Spinal cord (tissue), 9 donors: ENCODE measurements at regions not wholly inside any gene's neighbourhood (a gene's known extent, or its start where the extent isn't known, plus 50 kb on each side); places are given as distances from the start of the nearest gene placed in this dataset.

Experiments used
- DNase-seq, 6 donors: peaks; one replicate each; pipeline versions ENCODE4 v3.0.0 to v3.0.0-alpha.2; 2013 to 2015; ENCODE audit warnings: low spot score in 6 of 6, low read depth in 4 of 6
- H3K27ac ChIP-seq: one replicate; pipeline ENCODE4 v1.5.1; 2013; ENCODE audit warnings: low read depth, low read length, control low read depth
- H3K27me3 ChIP-seq: one replicate; pipeline ENCODE4 v1.6.1; 2013; ENCODE audit warnings: low read length; ENCODE audit not compliant: control insufficient read depth, insufficient read depth
- H3K36me3 ChIP-seq: one replicate; pipeline ENCODE4 v1.6.1; 2013; ENCODE audit warnings: low read length; ENCODE audit not compliant: control insufficient read depth, insufficient read depth
- H3K4me1 ChIP-seq: one replicate; pipeline ENCODE4 v1.6.1; 2013; ENCODE audit warnings: low read length; ENCODE audit not compliant: control insufficient read depth, insufficient read depth
- H3K4me3 ChIP-seq: one replicate; pipeline ENCODE4 v1.5.1; 2013; ENCODE audit warnings: low read depth, low read length, control low read depth
- H3K9me3 ChIP-seq: one replicate; pipeline ENCODE4 v1.6.1; 2013; ENCODE audit warnings: low read length; ENCODE audit not compliant: control insufficient read depth, insufficient read depth
- WGBS: methylation state at CpG from one replicate; pipeline ENCODE4 v1.1.5; 2013; ENCODE audit warnings: missing lambda C conversion rate; ENCODE audit not compliant: insufficient coverage; 5-methylcytosine and 5-hydroxymethylcytosine counted together
- donor health status: healthy.

GRCh38 chrX:122245175-122245574 lies 938.9 kb upstream of the GRIA3 start:
- Histone ChIP-seq H3K27ac (no peak overlapping the region), H3K27me3 (no peaks in the 10 kb centered on the region), H3K9me3 (no peaks in the 10 kb centered on the region), H3K4me1 (no peaks in the 10 kb centered on the region), H3K36me3 (no peaks in the 10 kb centered on the region), H3K4me3 (no peak overlapping the region)
- DNase-seq = no peak

- Histone ChIP-seq H3K4me1 (no peaks in the 10 kb centered on the region), H3K36me3 (no peaks in the 10 kb centered on the region), H3K9me3 (no peaks in the 10 kb centered on the region), H3K4me3 (no peak overlapping the region), H3K27ac (no peak overlapping the region), H3K27me3 (no peaks in the 10 kb centered on the region)
- DNase-seq = no peak
- WGBS = 71% methylated on average over 1 of the region's 2 CpGs
Observed at GRCh38 chrX:122245943-122246342, 938.1 kb upstream of the GRIA3 start.

GRCh38 chrX:122246937-122247336 lies 937.1 kb upstream of the GRIA3 start:
- no peaks in the 10 kb centered on the region for H3K27me3 ChIP-seq
- H3K4me1 ChIP-seq = no peaks in the 10 kb centered on the region
- no peak for DNase-seq
- no peaks in the 10 kb centered on the region for H3K36me3 ChIP-seq
- no peaks in the 10 kb centered on the region for H3K9me3 ChIP-seq
- H3K27ac ChIP-seq = no peak overlapping the region
- no CpG with 5 or more reads among the region's 3 CpGs for WGBS
- H3K4me3 ChIP-seq = no peak overlapping the region

GRCh38 chrX:122248681-122249080 lies 935.4 kb upstream of the GRIA3 start:
- DNase-seq = no peak
- no peaks in the 10 kb centered on the region for H3K27me3 ChIP-seq
- no peaks in the 10 kb centered on the region for H3K36me3 ChIP-seq
- no peaks in the 10 kb centered on the region for H3K4me1 ChIP-seq
- no peak overlapping the region for H3K4me3 ChIP-seq
- H3K9me3 ChIP-seq = no peaks in the 10 kb centered on the region
- no peak overlapping the region for H3K27ac ChIP-seq

- no peaks in the 10 kb centered on the region for H3K27me3 ChIP-seq
- no peaks in the 10 kb centered on the region for H3K9me3 ChIP-seq
- no peaks in the 10 kb centered on the region for H3K36me3 ChIP-seq
- no peaks in the 10 kb centered on the region for H3K4me1 ChIP-seq
- H3K4me3 ChIP-seq = no peak overlapping the region
- WGBS = 48% methylated on average over 3 of the region's 5 CpGs
- DNase-seq = no peak
- H3K27ac ChIP-seq = no peak overlapping the region
Observed at GRCh38 chrX:122252454-122252853, 931.6 kb upstream of the GRIA3 start.

GRCh38 chrX:122268353-122268752 lies 915.7 kb upstream of the GRIA3 start:
- Histone ChIP-seq H3K4me1 (no peaks in the 10 kb centered on the region), H3K4me3 (no peak overlapping the region), H3K27me3 (no peaks in the 10 kb centered on the region), H3K9me3 (no peaks in the 10 kb centered on the region), H3K27ac (no peak overlapping the region), H3K36me3 (no peaks in the 10 kb centered on the region)
- no peak for DNase-seq

GRCh38 chrX:122269243-122269781 lies 914.8 kb upstream of the GRIA3 start:
- Histone ChIP-seq H3K9me3 (no peaks in the 10 kb centered on the region), H3K4me1 (no peaks in the 10 kb centered on the region), H3K27me3 (no peaks in the 10 kb centered on the region), H3K36me3 (no peaks in the 10 kb centered on the region), H3K4me3 (no peak overlapping the region), H3K27ac (no peak overlapping the region)
- DNase-seq = no peak

- H3K27ac ChIP-seq = no peak overlapping the region
- no peaks in the 10 kb centered on the region for H3K9me3 ChIP-seq
- H3K4me3 ChIP-seq = no peak overlapping the region
- H3K36me3 ChIP-seq = no peaks in the 10 kb centered on the region
- no peaks in the 10 kb centered on the region for H3K4me1 ChIP-seq
- DNase-seq = no peak
- H3K27me3 ChIP-seq = no peaks in the 10 kb centered on the region
- no CpG with 5 or more reads among the region's 7 CpGs for WGBS
Observed at GRCh38 chrX:122270809-122271494, 913.1 kb upstream of the GRIA3 start.

GRCh38 chrX:122272011-122272410 lies 912.1 kb upstream of the GRIA3 start:
- no CpG with 5 or more reads among the region's 1 CpG for WGBS
- Histone ChIP-seq H3K27ac (no peak overlapping the region), H3K36me3 (no peaks in the 10 kb centered on the region), H3K4me3 (no peak overlapping the region), H3K27me3 (no peaks in the 10 kb centered on the region), H3K9me3 (no peaks in the 10 kb centered on the region), H3K4me1 (no peaks in the 10 kb centered on the region)
- peak in 1 of 6 donors; percentile 0 for DNase-seq

GRCh38 chrX:122279746-122280145 lies 904.3 kb upstream of the GRIA3 start:
- Histone ChIP-seq H3K9me3 (no peaks in the 10 kb centered on the region), H3K27ac (no peak overlapping the region), H3K4me3 (no peak overlapping the region), H3K36me3 (no peaks in the 10 kb centered on the region), H3K4me1 (no peaks in the 10 kb centered on the region), H3K27me3 (no peaks in the 10 kb centered on the region)
- DNase-seq = no peak
- WGBS = no CpG with 5 or more reads among the region's 1 CpG
